Epithelial cell of esophagus (primary cell): ENCODE measurements at regions not wholly inside any gene's neighbourhood (a gene's known extent, or its start where the extent isn't known, plus 50 kb on each side); places are given as distances from the start of the nearest gene placed in this dataset.

ENCODE experiments used
- DNase-seq: peaks from one replicate; pipeline ENCODE4 v3.0.0; 2010; ENCODE audit warnings: low read depth
- H3K4me3 ChIP-seq: 2 replicates; pipeline ENCODE4 v1.5.1; 2011; ENCODE audit warnings: mild to moderate bottlenecking, low read length, control low read depth
- CTCF ChIP-seq: IDR thresholded peaks from 2 replicates; pipeline ENCODE4 v1.5.1; 2011; ENCODE audit warnings: low read depth, mild to moderate bottlenecking, low read length, control low read depth, inconsistent platforms; ENCODE audit not compliant: insufficient read depth; ENCODE audit errors: missing control alignments

- no peak for TF ChIP-seq CTCF
- no peak overlapping the region for H3K4me3 ChIP-seq
- no peak for DNase-seq
These were observed 79.6 kb downstream of the RTP4 start for GRCh38 chr3:187447737-187448136.

- H3K4me3 ChIP-seq: no peak overlapping the region
- no peak for DNase-seq
- no peak for TF ChIP-seq CTCF
These were observed 77.2 kb downstream of the RTP4 start for GRCh38 chr3:187445356-187445755.

GRCh38 chr3:187434524-187434923 is 66.3 kb downstream of the RTP4 start:
- no peak overlapping the region for H3K4me3 ChIP-seq
- no peak for DNase-seq
- TF ChIP-seq CTCF: no peak

- TF ChIP-seq CTCF: no peak
- H3K4me3 ChIP-seq: no peak overlapping the region
These were observed 62.4 kb downstream of the RTP4 start for GRCh38 chr3:187430576-187430975.

More at GRCh38 chr3:187430576-187430975, 62.4 kb downstream of the RTP4 start:
- DNase-seq: no peak
